ENCODE measurements at regions not wholly inside any gene's neighbourhood (a gene's known extent, or its start where the extent isn't known, plus 50 kb on each side); places are given as distances from the start of the nearest gene placed in this dataset.
"Not testable (repeated sequence)": the region's sequence is repeated elsewhere in the genome, so short reads cannot be mapped to it uniquely, and the experiment has no call there.

GRCh38 chr18:57887543-57888383 is 84.6 kb upstream of the ATP8B1 start:
- no peak overlapping the region for H3K27ac ChIP-seq
- TF ChIP-seq CTCF (conservative IDR thresholded peaks at IDR 0.05) = no peak
- no peak for TF ChIP-seq ZFX (IDR thresholded peaks at IDR 0.05)

GRCh38 chr18:57885931-57886330 is 82.8 kb upstream of the ATP8B1 start:
- TF ChIP-seq ZFX (IDR thresholded peaks at IDR 0.05) (no peak), CTCF (conservative IDR thresholded peaks at IDR 0.05) (no peak)
- no peak overlapping the region for H3K27ac ChIP-seq

GRCh38 chr18:57882465-57882864 is 79.3 kb upstream of the ATP8B1 start:
- TF ChIP-seq ZFX (IDR thresholded peaks at IDR 0.05) (no peak), CTCF (conservative IDR thresholded peaks at IDR 0.05) (no peak)
- H3K27ac ChIP-seq = no peak overlapping the region

GRCh38 chr18:57881818-57882413 is 78.8 kb upstream of the ATP8B1 start:
- TF ChIP-seq CTCF (conservative IDR thresholded peaks at IDR 0.05) (peak; percentile 92), ZFX (IDR thresholded peaks at IDR 0.05) (no peak)
- no peak overlapping the region for H3K27ac ChIP-seq

- H3K27ac ChIP-seq = not testable (repeated sequence)
These were observed 76.8 kb upstream of the ATP8B1 start for GRCh38 chr18:57879924-57880323.

GRCh38 chr18:57869221-57869620 is 66.1 kb upstream of the ATP8B1 start:
- no peak overlapping the region for H3K27ac ChIP-seq
- TF ChIP-seq CTCF (conservative IDR thresholded peaks at IDR 0.05) = no peak
- TF ChIP-seq ZFX (IDR thresholded peaks at IDR 0.05) = no peak

- no peak overlapping the region for H3K27ac ChIP-seq
- TF ChIP-seq ZFX (IDR thresholded peaks at IDR 0.05) (no peak), CTCF (conservative IDR thresholded peaks at IDR 0.05) (no peak)
These were observed 63.2 kb upstream of the ATP8B1 start for GRCh38 chr18:57866355-57866754.

Data from C4-2B (cell line).